Neuronal stem cell (in vitro differentiated cells): ENCODE measurements at regions not wholly inside any gene's neighbourhood (a gene's known extent, or its start where the extent isn't known, plus 50 kb on each side); places are given as distances from the start of the nearest gene placed in this dataset.

Experiments
- DNase-seq: peaks from one replicate; pipeline ENCODE4 v3.0.0-alpha.2; 2013; ENCODE audit warnings: low spot score
- H2AFZ ChIP-seq: one replicate; pipeline ENCODE4 v1.6.1; 2013; ENCODE audit warnings: mild to moderate bottlenecking, low read length, inconsistent platforms
- H2AK5ac ChIP-seq: 2 replicates; pipeline ENCODE4 v1.6.1; 2013; ENCODE audit warnings: low read depth, mild to moderate bottlenecking, inconsistent platforms, low read length, moderate library complexity, mixed read lengths
- H2BK120ac ChIP-seq: 2 replicates; pipeline ENCODE4 v1.6.1; 2013; ENCODE audit warnings: low read depth, mild to moderate bottlenecking, inconsistent platforms, low read length, moderate library complexity, mixed read lengths
- H2BK12ac ChIP-seq: one replicate; pipeline ENCODE4 v1.6.1; 2013; ENCODE audit warnings: low read length, inconsistent platforms
- H2BK15ac ChIP-seq: 2 replicates; pipeline ENCODE4 v1.6.1; 2013; ENCODE audit warnings: mild to moderate bottlenecking, low read length, inconsistent platforms, mixed read lengths
- H2BK5ac ChIP-seq: one replicate; pipeline ENCODE4 v1.6.1; 2013; ENCODE audit warnings: inconsistent platforms, mild to moderate bottlenecking, low read length, moderate library complexity
- H3K14ac ChIP-seq: one replicate; pipeline ENCODE4 v1.6.1; 2013; ENCODE audit warnings: low read length, inconsistent platforms
- H3K18ac ChIP-seq: 2 replicates; pipeline ENCODE4 v1.6.1; 2013; ENCODE audit warnings: low read length, inconsistent platforms
- H3K23ac ChIP-seq: 2 replicates; pipeline ENCODE4 v1.6.1; 2013; ENCODE audit warnings: low read depth, mild to moderate bottlenecking, mixed read lengths, low read length, inconsistent platforms; ENCODE audit not compliant: poor library complexity
- H3K27ac ChIP-seq: replicated peaks from 3 replicates; pipeline ENCODE4 v1.5.1; 2013; ENCODE audit warnings: low read length, inconsistent platforms
- H3K27me3 ChIP-seq, 3 experiments: 2 replicates each; pipeline ENCODE4 v1.6.1; 2013; ENCODE audit warnings: low read length in 3 of 3, mild to moderate bottlenecking in 2 of 3, inconsistent platforms in 1 of 3, low read depth in 1 of 3, mixed read lengths in 1 of 3, moderate library complexity in 1 of 3; ENCODE audit not compliant: control insufficient read depth in 3 of 3, insufficient read depth in 3 of 3
- H3K36me3 ChIP-seq, 2 donors: replicated peaks in 1 of 2; 2 replicates each; pipeline ENCODE4 v1.6.1; 2013; ENCODE audit warnings: low read length in 2 of 2; ENCODE audit not compliant: control insufficient read depth in 2 of 2, insufficient read depth in 2 of 2
- H3K4ac ChIP-seq: 2 replicates; pipeline ENCODE4 v1.6.1; 2013; ENCODE audit warnings: inconsistent platforms, mild to moderate bottlenecking, low read length, moderate library complexity
- H3K4me1 ChIP-seq, 2 donors: 1 replicate in 1 of 2; 2 replicates in 1 of 2; pipeline ENCODE4 v1.6.1; 2013; ENCODE audit warnings: low read length in 2 of 2, low read depth in 1 of 2; ENCODE audit not compliant: control insufficient read depth in 2 of 2, insufficient read depth in 1 of 2
- H3K4me2 ChIP-seq: one replicate; pipeline ENCODE4 v1.6.1; 2013; ENCODE audit warnings: mild to moderate bottlenecking, low read length, inconsistent platforms; ENCODE audit not compliant: insufficient read depth, poor library complexity, severe bottlenecking
- H3K4me3 ChIP-seq, 2 donors: 2 replicates each; pipeline ENCODE4 v1.5.1; 2013; ENCODE audit warnings: low read length in 2 of 2, mild to moderate bottlenecking in 2 of 2, inconsistent platforms in 1 of 2, moderate library complexity in 1 of 2
- H3K79me1 ChIP-seq: one replicate; pipeline ENCODE4 v1.6.1; 2013; ENCODE audit warnings: low read depth, mild to moderate bottlenecking, inconsistent platforms, low read length, moderate library complexity
- H3K9ac ChIP-seq: one replicate; pipeline ENCODE4 v1.6.1; 2013; ENCODE audit warnings: mild to moderate bottlenecking, low read depth, low read length, inconsistent platforms; ENCODE audit not compliant: poor library complexity
- H3K9me3 ChIP-seq, 2 donors: replicated peaks in 1 of 2; 2 replicates each; pipeline versions ENCODE3 to v1.6.1; 2013; ENCODE audit warnings: low read length in 2 of 2, mild to moderate bottlenecking in 2 of 2, inconsistent platforms in 1 of 2, low read depth in 1 of 2, mixed read lengths in 1 of 2, moderate library complexity in 1 of 2; ENCODE audit not compliant: control insufficient read depth in 2 of 2, insufficient read depth in 1 of 2
- H4K8ac ChIP-seq: one replicate; pipeline ENCODE4 v1.6.1; 2013; ENCODE audit warnings: low read depth, mild to moderate bottlenecking, inconsistent platforms, low read length, moderate library complexity
- H4K91ac ChIP-seq: one replicate; pipeline ENCODE4 v1.6.1; 2013; ENCODE audit warnings: low read length, low read depth, mild to moderate bottlenecking, inconsistent platforms; ENCODE audit not compliant: poor library complexity
- WGBS, 2 donors: extraction: QIAGEN DNeasy Blood & Tissue Kit; methylation state at CpG; one replicate each; pipeline ENCODE4 v1.1.7; 2013; ENCODE audit warnings: missing lambda C conversion rate in 2 of 2, mixed read lengths in 1 of 2; ENCODE audit not compliant: insufficient read length in 2 of 2, insufficient replicate concordance in 1 of 2; ENCODE audit errors: extremely low coverage in 2 of 2; 5-methylcytosine and 5-hydroxymethylcytosine counted together

DNA sequence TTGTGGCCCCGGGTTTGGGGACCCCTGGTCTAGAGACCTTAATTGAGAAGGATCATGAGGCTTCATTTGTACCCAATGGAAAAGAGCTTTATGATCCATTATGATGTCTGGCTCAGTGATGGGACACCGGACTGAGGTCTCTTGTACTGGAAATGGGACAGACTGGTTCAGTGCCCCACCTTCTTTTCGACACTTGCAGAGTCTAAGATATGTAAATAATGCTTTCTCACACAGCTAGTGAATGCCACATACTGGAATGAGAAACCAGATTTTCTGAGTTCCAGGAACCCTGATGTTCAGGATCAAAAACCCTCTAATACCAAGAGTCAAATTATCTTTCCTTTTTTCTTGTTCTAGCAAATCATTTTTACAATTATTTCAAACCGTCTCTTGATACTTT, 116.3 kb upstream of the ARPP21 start:
- no peak overlapping the region for H2BK120ac ChIP-seq
- no peak overlapping the region for H3K23ac ChIP-seq
- H3K27me3 ChIP-seq: no peaks in the 10 kb centered on the region
- DNase-seq: no peak
- no peak overlapping the region for H4K8ac ChIP-seq
- no peaks in the 10 kb centered on the region for H3K36me3 ChIP-seq
- no peak overlapping the region for H2AFZ ChIP-seq
- no peak overlapping the region for H2BK5ac ChIP-seq
- no peak overlapping the region for H3K14ac ChIP-seq
- no peaks in the 10 kb centered on the region for H3K79me1 ChIP-seq
- no peak overlapping the region for H2BK15ac ChIP-seq
- no peaks in the 10 kb centered on the region for H3K9me3 ChIP-seq
- H3K9ac ChIP-seq: no peak overlapping the region
- 100% methylated on average over 1 of the region's 4 CpGs for WGBS, 2 donors
- H3K4me1 ChIP-seq: no peaks in the 10 kb centered on the region
- H2BK12ac ChIP-seq: no peak overlapping the region
- no peak overlapping the region for H2AK5ac ChIP-seq
- H3K4ac ChIP-seq: no peak overlapping the region
- no peak overlapping the region for H3K4me2 ChIP-seq
- H3K18ac ChIP-seq: no peak overlapping the region
- no peak overlapping the region for H3K27ac ChIP-seq
- H4K91ac ChIP-seq: no peak overlapping the region
- H3K4me3 ChIP-seq: no peak overlapping the region

DNA sequence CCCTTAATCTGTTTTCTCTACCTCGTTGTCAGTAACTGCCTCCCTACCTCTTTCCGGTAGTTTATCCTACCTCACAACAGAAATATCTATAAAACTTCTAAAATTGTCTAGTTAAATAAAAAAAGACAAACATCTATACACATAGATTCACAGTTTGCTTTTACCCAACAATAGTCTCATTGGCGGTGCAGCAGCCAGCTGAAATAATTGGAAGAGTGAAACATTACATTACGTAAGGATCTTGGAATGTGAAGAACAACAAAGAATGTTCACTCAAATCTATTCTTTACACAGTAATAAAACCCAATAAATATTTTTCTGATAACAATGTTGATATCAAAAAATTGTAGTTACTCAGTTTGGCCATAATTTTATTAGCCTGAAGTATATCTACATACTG, 115.5 kb upstream of the ARPP21 start:
- H2BK5ac ChIP-seq: no peak overlapping the region
- H2BK15ac ChIP-seq: no peak overlapping the region
- H3K79me1 ChIP-seq: no peaks in the 10 kb centered on the region
- no peak for DNase-seq
- no peak overlapping the region for H4K91ac ChIP-seq
- H4K8ac ChIP-seq: no peak overlapping the region
- no peaks in the 10 kb centered on the region for H3K4me1 ChIP-seq
- no peaks in the 10 kb centered on the region for H3K27me3 ChIP-seq
- no peak overlapping the region for H3K18ac ChIP-seq
- H3K14ac ChIP-seq: no peak overlapping the region
- no peak overlapping the region for H3K9ac ChIP-seq
- H3K4ac ChIP-seq: no peak overlapping the region
- H2BK120ac ChIP-seq: no peak overlapping the region
- no peak overlapping the region for H3K4me2 ChIP-seq
- no peak overlapping the region for H2AFZ ChIP-seq
- H2BK12ac ChIP-seq: no peak overlapping the region
- H3K9me3 ChIP-seq: no peaks in the 10 kb centered on the region
- no peak overlapping the region for H3K23ac ChIP-seq
- H2AK5ac ChIP-seq: no peak overlapping the region
- no CpG with 5 or more reads among the region's 4 CpGs for WGBS, 2 donors
- H3K27ac ChIP-seq: no peak overlapping the region
- no peak overlapping the region for H3K4me3 ChIP-seq
- H3K36me3 ChIP-seq: no peaks in the 10 kb centered on the region

DNA sequence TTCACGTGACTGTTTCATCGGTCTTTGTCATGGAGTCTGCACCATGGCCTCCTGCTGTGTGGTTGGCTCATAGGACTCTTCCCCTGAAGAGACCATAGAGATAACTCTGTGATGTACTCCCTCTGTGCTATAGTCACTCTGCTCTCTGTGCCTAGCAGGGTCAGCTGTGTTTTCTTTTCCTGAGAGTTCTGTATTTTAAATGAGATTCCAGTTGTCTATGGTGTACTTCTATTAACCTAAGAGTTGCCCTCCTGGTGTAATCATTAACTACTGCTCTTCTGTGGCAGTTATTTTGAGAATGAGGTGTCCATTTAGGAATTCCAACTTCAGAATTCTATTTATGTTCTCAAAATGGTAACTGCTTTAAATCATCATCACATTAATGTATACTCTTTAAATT, 114.5 kb upstream of the ARPP21 start:
- H2BK5ac ChIP-seq: no peak overlapping the region
- no peaks in the 10 kb centered on the region for H3K27me3 ChIP-seq
- H2AK5ac ChIP-seq: no peak overlapping the region
- no peak overlapping the region for H3K4ac ChIP-seq
- no peak overlapping the region for H3K27ac ChIP-seq
- no peak for DNase-seq
- no peaks in the 10 kb centered on the region for H3K9me3 ChIP-seq
- H3K23ac ChIP-seq: no peak overlapping the region
- H2BK15ac ChIP-seq: no peak overlapping the region
- H3K4me1 ChIP-seq: no peaks in the 10 kb centered on the region
- no peak overlapping the region for H4K91ac ChIP-seq
- H3K79me1 ChIP-seq: no peaks in the 10 kb centered on the region
- H3K14ac ChIP-seq: no peak overlapping the region
- H2AFZ ChIP-seq: peak overlapping the region; percentile 9
- no peaks in the 10 kb centered on the region for H3K36me3 ChIP-seq
- no peak overlapping the region for H2BK12ac ChIP-seq
- no CpG with 5 or more reads among the region's 2 CpGs for WGBS, 2 donors
- H3K9ac ChIP-seq: no peak overlapping the region
- H3K18ac ChIP-seq: no peak overlapping the region
- no peak overlapping the region for H4K8ac ChIP-seq
- no peak overlapping the region for H3K4me3 ChIP-seq
- H3K4me2 ChIP-seq: no peak overlapping the region
- no peak overlapping the region for H2BK120ac ChIP-seq

DNA sequence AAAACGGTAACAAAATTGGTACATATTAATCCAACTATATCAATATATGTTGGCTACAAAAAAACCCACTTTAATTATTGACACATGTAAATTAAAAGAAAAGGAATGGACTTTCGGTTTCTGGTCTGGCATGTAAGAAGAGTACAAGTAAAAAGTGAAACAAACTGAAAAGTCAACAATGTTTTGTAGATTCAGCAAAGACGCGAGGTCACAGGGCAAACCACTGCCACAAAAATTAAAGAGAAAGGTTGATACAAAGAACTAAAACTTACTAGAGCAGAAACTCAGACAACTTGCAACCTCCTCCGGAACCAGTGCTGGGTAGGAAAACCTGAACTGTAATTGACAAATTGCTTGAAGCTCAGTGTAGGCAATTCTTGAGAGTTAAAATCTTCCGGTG, 110.6 kb upstream of the ARPP21 start:
- H3K4me2 ChIP-seq: no peak overlapping the region
- no peak overlapping the region for H2BK15ac ChIP-seq
- H2BK5ac ChIP-seq: no peak overlapping the region
- no peak overlapping the region for H4K8ac ChIP-seq
- H3K27me3 ChIP-seq: no peaks in the 10 kb centered on the region
- H3K4ac ChIP-seq: no peak overlapping the region
- no peak for DNase-seq
- H3K4me3 ChIP-seq: no peak overlapping the region
- no peak overlapping the region for H2BK12ac ChIP-seq
- no peak overlapping the region for H3K18ac ChIP-seq
- no peak overlapping the region for H2AK5ac ChIP-seq
- no peaks in the 10 kb centered on the region for H3K36me3 ChIP-seq
- H3K9ac ChIP-seq: no peak overlapping the region
- H2AFZ ChIP-seq: peak overlapping the region; percentile 7
- no peak overlapping the region for H4K91ac ChIP-seq
- H2BK120ac ChIP-seq: no peak overlapping the region
- no peaks in the 10 kb centered on the region for H3K79me1 ChIP-seq
- no peak overlapping the region for H3K23ac ChIP-seq
- H3K27ac ChIP-seq: no peak overlapping the region
- no CpG with 5 or more reads among the region's 6 CpGs for WGBS, 2 donors
- H3K9me3 ChIP-seq: no peaks in the 10 kb centered on the region
- no peak overlapping the region for H3K14ac ChIP-seq
- no peaks in the 10 kb centered on the region for H3K4me1 ChIP-seq
